Fibroblast of pulmonary artery (primary cell): ENCODE measurements at regions not wholly inside any gene's neighbourhood (a gene's known extent, or its start where the extent isn't known, plus 50 kb on each side); places are given as distances from the start of the nearest gene placed in this dataset.

Experiments used
- DNase-seq: peaks from one replicate; pipeline ENCODE4 v3.0.0-alpha.2; 2010; ENCODE audit warnings: low read depth
- H3K4me3 ChIP-seq: replicated peaks from 2 replicates; pipeline ENCODE4 v1.5.1; 2011; ENCODE audit warnings: low read depth, mild to moderate bottlenecking, control low read depth, low read length, moderate library complexity
- CTCF ChIP-seq: IDR thresholded peaks from 2 replicates; pipeline ENCODE4 v1.5.1; 2011; ENCODE audit warnings: mild to moderate bottlenecking, control low read depth, low read length, inconsistent platforms; ENCODE audit errors: missing control alignments

DNA sequence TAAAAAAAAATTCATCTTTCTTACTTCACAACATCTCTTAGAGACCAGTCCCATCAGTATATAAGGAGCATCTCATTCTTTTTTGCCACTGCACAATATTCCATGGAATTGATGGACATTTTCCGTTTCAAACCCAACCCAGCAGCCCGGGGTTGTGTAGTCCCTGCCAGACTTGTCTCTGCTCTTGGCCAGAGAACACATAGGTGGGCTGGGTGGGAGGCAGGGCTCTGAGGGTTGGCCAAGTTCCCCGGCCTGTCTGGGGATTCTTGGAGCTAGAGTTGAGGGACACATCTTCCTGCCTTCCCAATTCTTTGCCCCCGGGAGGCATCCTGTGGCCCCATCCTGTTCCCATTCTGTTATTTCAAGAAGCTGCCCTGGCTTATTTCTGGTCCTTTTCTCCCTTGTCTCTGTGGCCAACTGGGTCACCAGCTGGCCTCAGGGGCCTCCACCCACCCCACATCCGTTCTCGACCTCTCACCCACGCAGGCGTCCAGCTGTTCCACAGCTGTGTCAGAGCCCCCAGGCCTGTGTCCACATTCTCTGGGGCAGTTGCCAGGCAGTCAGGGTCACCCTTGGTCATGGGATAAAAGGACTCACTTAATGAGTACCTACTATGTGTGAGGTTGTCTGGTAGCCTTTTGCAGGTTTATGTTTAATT lies 52.0 kb upstream of the CCDC63 start:
- no peak overlapping the region for H3K4me3 ChIP-seq
- peak; percentile 29 for DNase-seq
- TF ChIP-seq CTCF = no peak

DNA sequence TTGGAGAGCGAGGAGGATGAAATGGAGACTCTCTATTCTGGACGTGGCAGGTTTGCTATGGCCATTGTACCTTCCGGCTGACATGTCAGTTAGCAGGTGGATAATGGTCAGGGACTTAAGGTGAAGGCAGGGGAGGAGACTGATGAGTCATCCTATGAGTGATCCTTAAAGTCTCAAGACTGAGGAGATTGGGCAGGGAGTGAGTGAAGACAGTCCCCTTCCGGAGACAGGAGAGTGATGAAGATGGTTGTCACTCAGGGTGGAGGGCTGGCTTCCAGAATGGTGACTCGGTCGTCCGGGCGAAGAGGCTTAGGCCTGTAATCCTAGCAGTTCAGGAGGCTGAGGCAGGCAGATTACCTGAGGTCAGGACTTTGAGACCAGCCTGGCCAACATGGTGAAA lies 49.8 kb upstream of the CCDC63 start:
- no peak overlapping the region for H3K4me3 ChIP-seq
- no peak for DNase-seq
- no peak for TF ChIP-seq CTCF
